ENCODE measurements at regions not wholly inside any gene's neighbourhood (a gene's known extent, or its start where the extent isn't known, plus 50 kb on each side); places are given as distances from the start of the nearest gene placed in this dataset.

DNA sequence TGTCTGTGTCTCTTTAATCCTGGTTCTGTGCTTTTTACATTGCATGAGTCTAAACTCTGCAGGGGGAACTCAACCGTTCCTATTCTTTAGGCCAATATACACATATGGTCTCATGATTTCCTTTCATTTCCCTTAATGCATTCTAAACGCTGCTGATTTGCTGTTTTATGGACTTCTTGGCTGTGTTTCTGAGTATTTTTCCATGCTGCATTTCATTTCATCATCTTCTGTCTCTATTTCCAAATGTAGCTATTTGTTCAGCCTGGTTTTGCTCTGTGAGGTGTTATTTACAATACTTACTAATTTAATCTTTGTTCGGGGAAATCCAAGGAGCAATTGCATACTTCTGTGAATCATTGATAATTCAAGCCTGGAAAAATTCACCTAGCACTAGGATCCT, 897.2 kb downstream of the TSN start:
- TF ChIP-seq, protein P1, sequence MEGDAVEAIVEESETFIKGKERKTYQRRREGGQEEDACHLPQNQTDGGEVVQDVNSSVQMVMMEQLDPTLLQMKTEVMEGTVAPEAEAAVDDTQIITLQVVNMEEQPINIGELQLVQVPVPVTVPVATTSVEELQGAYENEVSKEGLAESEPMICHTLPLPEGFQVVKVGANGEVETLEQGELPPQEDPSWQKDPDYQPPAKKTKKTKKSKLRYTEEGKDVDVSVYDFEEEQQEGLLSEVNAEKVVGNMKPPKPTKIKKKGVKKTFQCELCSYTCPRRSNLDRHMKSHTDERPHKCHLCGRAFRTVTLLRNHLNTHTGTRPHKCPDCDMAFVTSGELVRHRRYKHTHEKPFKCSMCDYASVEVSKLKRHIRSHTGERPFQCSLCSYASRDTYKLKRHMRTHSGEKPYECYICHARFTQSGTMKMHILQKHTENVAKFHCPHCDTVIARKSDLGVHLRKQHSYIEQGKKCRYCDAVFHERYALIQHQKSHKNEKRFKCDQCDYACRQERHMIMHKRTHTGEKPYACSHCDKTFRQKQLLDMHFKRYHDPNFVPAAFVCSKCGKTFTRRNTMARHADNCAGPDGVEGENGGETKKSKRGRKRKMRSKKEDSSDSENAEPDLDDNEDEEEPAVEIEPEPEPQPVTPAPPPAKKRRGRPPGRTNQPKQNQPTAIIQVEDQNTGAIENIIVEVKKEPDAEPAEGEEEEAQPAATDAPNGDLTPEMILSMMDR (IDR thresholded peaks at IDR 0.05), result no peak
- TF ChIP-seq EP300 (IDR thresholded peaks at IDR 0.05), result no peak
- TF ChIP-seq POLR2A (IDR thresholded peaks at IDR 0.05), result no peak

Data from ovary (tissue), 3 donors.